SKM-1 treated with dmso at 0.1 percent for 144 hours (cell line): ENCODE measurements at regions not wholly inside any gene's neighbourhood (a gene's known extent, or its start where the extent isn't known, plus 50 kb on each side); places are given as distances from the start of the nearest gene placed in this dataset.
"Not testable (repeated sequence)": the region's sequence is repeated elsewhere in the genome, so short reads cannot be mapped to it uniquely, and the experiment has no call there.

Experiments used
- DNase-seq: peaks from one replicate; lab custom pipeline; 2025; ENCODE audit not compliant: unreplicated experiment; lab: John Stamatoyannopoulos, UW

DNA sequence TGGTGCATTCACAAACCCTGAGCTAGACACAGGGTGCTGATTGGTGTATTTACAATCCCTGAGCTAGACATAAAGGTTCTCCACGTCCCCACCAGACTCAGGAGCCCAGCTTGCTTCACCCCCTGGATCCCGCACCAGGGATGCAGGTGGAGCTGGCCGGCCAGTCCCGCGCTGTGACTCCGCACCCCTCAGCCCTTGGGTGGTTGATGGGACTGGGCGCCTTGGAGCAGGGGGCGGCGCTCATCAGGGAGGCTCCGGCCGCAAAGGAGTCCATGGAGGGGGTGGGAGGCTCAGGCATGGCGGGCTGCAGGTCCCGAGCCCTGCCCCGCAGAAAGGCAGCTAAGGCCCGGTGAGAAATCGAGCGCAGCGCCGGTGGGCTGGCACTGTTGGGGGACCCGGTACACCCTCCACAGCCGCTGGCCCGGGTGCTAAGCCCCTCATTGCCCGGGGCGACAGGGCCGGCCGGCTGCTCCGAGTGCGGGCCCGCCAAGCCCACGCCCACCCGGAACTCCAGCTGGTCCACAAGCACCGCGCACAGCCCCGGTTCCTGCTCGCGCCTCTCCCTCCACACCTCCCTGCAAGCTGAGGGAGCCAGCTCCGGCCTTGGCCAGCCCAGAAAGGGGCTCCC, 167.6 kb downstream of the VEGFC start:
- not testable (repeated sequence) for DNase-seq

DNA sequence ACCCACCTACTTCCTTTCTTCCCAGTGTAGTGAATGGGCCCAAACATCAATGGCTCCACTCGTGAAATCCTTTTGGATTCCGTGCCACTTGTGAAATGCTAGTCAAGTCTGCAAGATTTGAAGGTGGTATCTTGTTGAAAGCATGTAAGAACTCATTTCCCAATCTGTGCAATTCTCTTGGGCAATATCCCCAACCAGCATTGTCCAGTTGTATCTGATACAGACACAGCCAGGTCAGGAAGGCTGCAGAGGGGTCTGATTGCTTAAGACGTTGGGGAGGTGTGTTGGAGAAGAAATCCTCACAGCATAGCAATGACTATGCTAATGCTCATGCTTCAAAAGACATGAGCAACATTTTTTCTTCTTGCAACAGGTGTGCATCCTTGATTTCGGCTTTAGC, 164.8 kb downstream of the VEGFC start:
- DNase-seq = no peak

DNA sequence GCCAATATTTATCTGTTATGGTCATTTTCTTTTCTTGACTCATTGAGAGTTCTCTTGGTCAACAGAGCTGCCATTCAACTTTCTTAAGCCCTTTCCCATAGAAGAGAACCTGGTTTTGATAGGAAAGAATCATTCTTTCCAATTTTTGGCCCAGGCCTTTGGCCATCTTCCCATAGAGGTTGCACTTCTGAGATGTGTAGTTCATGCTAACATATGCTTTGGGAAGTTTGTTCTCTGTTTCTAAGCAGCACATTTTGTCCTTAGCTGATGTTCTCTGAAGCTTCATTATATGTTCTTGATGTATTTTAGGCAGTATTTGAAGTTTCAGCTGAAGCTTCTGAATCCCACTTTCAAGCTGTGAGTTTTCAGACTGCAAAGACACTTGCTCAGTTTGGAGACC, 161.1 kb downstream of the VEGFC start:
- no peak for DNase-seq
